ENCODE measurements at regions not wholly inside any gene's neighbourhood (a gene's known extent, or its start where the extent isn't known, plus 50 kb on each side); places are given as distances from the start of the nearest gene placed in this dataset.
"Not testable (repeated sequence)": the region's sequence is repeated elsewhere in the genome, so short reads cannot be mapped to it uniquely, and the experiment has no call there.

GRCh38 chr7:118436663-118437062, 212.2 kb downstream of the ANKRD7 start (continued):
- TF ChIP-seq REST (IDR thresholded peaks at IDR 0.05), result no peak
- no peak for TF ChIP-seq ELK1 (IDR thresholded peaks at IDR 0.05; ENCODE audit: low read depth, low read length)
- TF ChIP-seq FOSB (CRISPR knock-in tag; IDR thresholded peaks at IDR 0.05), result no peak
- no peak for TF ChIP-seq EHMT2 (IDR thresholded peaks at IDR 0.05; ENCODE audit: low read depth)

- 90% methylated on average over 1 of the region's 1 CpG for WGBS (ENCODE audit: missing lambda C conversion rate)
- H3K27ac ChIP-seq; FAIRE-seq; H3K4me1 ChIP-seq; H3K4me2 ChIP-seq; DNase-seq (ENCODE audit: low read depth in 1 of 2, low spot score in 1 of 2); CTCF ChIA-PET; H3K4me3 ChIP-seq; H3K9me3 ChIP-seq; POLR2A ChIA-PET; ATAC-seq: not testable (repeated sequence)
Measured at GRCh38 chr7:118449030-118449429, 224.5 kb downstream of the ANKRD7 start.

GRCh38 chr7:118449797-118450567, 225.5 kb downstream of the ANKRD7 start:
- no peaks in the 10 kb centered on the region for H3K4me1 ChIP-seq
- ChIA-PET POLR2A (no interaction called here), CTCF (no interaction called here)
- no peak overlapping the region for H3K27ac ChIP-seq
- DNase-seq (ENCODE audit: low read depth in 1 of 2, low spot score in 1 of 2) (no peak), ATAC-seq (no peak), FAIRE-seq (no peak)
- 20% methylated on average over 2 of the region's 2 CpGs for WGBS (ENCODE audit: missing lambda C conversion rate)
- H3K4me2 ChIP-seq, result no peak overlapping the region
- H3K4me3 ChIP-seq, result no peak overlapping the region
- H3K9me3 ChIP-seq, result no peaks in the 10 kb centered on the region
- TF ChIP-seq JUNB (IDR thresholded peaks at IDR 0.05) (no peak), NPAS2 (CRISPR knock-in tag; IDR thresholded peaks at IDR 0.05; ENCODE audit: borderline replicate concordance) (no peak), CHD4 (IDR thresholded peaks at IDR 0.05; ENCODE audit: borderline replicate concordance) (no peak), RNF2 (IDR thresholded peaks at IDR 0.05; ENCODE audit: borderline replicate concordance, low read depth) (no peak), ZNF302 (CRISPR knock-in tag; IDR thresholded peaks at IDR 0.05) (no peak), ESRRA (IDR thresholded peaks at IDR 0.05; ENCODE audit: borderline replicate concordance, low read length) (no peak), POLR2AphosphoS2 (conservative IDR thresholded peaks at IDR 0.05; ENCODE audit: low read length) (no peak), MAX (IDR thresholded peaks at IDR 0.05) (no peak), HOXA7 (CRISPR knock-in tag; IDR thresholded peaks at IDR 0.05) (no peak), MYC (IDR thresholded peaks at IDR 0.05; ENCODE audit: borderline replicate concordance, low read length) (no peak), HDAC2 (IDR thresholded peaks at IDR 0.05) (no peak), EP300 (IDR thresholded peaks at IDR 0.05) (no peak)

- H3K4me1 ChIP-seq, result no peaks in the 10 kb centered on the region
- CTCF ChIA-PET, result no interaction called here
- no peak for FAIRE-seq
- POLR2A ChIA-PET, result no interaction called here
- H3K4me3 ChIP-seq, result no peak overlapping the region
- H3K9me3 ChIP-seq, result no peaks in the 10 kb centered on the region
- H3K4me2 ChIP-seq, result no peak overlapping the region
- no peak for DNase-seq (ENCODE audit: low read depth in 1 of 2, low spot score in 1 of 2)
- H3K27ac ChIP-seq, result no peak overlapping the region
- TF ChIP-seq SMC3 (IDR thresholded peaks at IDR 0.05), result no peak
- TF ChIP-seq KDM1A (IDR thresholded peaks at IDR 0.05; ENCODE audit: low read depth), result no peak
- TF ChIP-seq REST (IDR thresholded peaks at IDR 0.05), result no peak
- TF ChIP-seq ZFP36 (IDR thresholded peaks at IDR 0.05; ENCODE audit: borderline replicate concordance, partially characterized antibody), result no peak
- no peak for TF ChIP-seq HES2 (IDR thresholded peaks at IDR 0.05)
- TF ChIP-seq CHD2 (IDR thresholded peaks at IDR 0.05; ENCODE audit: low read length, partially characterized antibody), result no peak
- no peak for TF ChIP-seq HOXA7 (CRISPR knock-in tag; IDR thresholded peaks at IDR 0.05)
- ATAC-seq, result no peak
Measured at GRCh38 chr7:118452128-118452527, 227.6 kb downstream of the ANKRD7 start.
